HG03521 (cell line): ENCODE measurements at regions not wholly inside any gene's neighbourhood (a gene's known extent, or its start where the extent isn't known, plus 50 kb on each side); places are given as distances from the start of the nearest gene placed in this dataset.

Experiments used
- ATAC-seq: cut with Tn5 transposase; IDR thresholded peaks from one replicate; pipeline ENCODE4 v1.9.1; 2021; ENCODE audit warnings: mild to moderate bottlenecking, moderate library complexity; ENCODE audit not compliant: unreplicated experiment

GRCh38 chr6:147808640-147809039, 300.1 kb downstream of the SAMD5 start:
- no peak for ATAC-seq

- no peak for ATAC-seq
Observed at GRCh38 chr6:147811913-147812629, 303.6 kb downstream of the SAMD5 start.

- ATAC-seq = no peak
Observed at GRCh38 chr6:147817042-147817689, 308.7 kb downstream of the SAMD5 start.

- no peak for ATAC-seq
Observed at GRCh38 chr6:147820520-147820919, 312.0 kb downstream of the SAMD5 start.

- ATAC-seq = no peak
Observed at GRCh38 chr6:147821295-147821897, 312.9 kb downstream of the SAMD5 start.

- no peak for ATAC-seq
Observed at GRCh38 chr6:147823936-147824335, 315.4 kb downstream of the SAMD5 start.

GRCh38 chr6:147825848-147826247, 317.4 kb downstream of the SAMD5 start:
- no peak for ATAC-seq

GRCh38 chr6:147826698-147827097, 318.2 kb downstream of the SAMD5 start:
- no peak for ATAC-seq

- ATAC-seq = no peak
Observed at GRCh38 chr6:147829418-147829817, 320.9 kb downstream of the SAMD5 start.

GRCh38 chr6:147829835-147830234, 321.3 kb downstream of the SAMD5 start:
- ATAC-seq = no peak

GRCh38 chr6:147831356-147831755, 322.9 kb downstream of the SAMD5 start:
- no peak for ATAC-seq

- ATAC-seq = no peak
Observed at GRCh38 chr6:147833607-147834006, 325.1 kb downstream of the SAMD5 start.

GRCh38 chr6:147834084-147834776, 325.7 kb downstream of the SAMD5 start:
- ATAC-seq = no peak

GRCh38 chr6:147837540-147837939, 329.1 kb downstream of the SAMD5 start:
- no peak for ATAC-seq

GRCh38 chr6:147839708-147840610, 331.5 kb downstream of the SAMD5 start:
- ATAC-seq = no peak

- ATAC-seq = no peak
Observed at GRCh38 chr6:147841547-147842148, 333.2 kb downstream of the SAMD5 start.

- ATAC-seq = no peak
Observed at GRCh38 chr6:147849401-147850330, 341.2 kb downstream of the SAMD5 start.

- no peak for ATAC-seq
Observed at GRCh38 chr6:147852772-147853171, 344.3 kb downstream of the SAMD5 start.

GRCh38 chr6:147853574-147853973, 345.1 kb downstream of the SAMD5 start:
- no peak for ATAC-seq
